Sigmoid colon (tissue), 6 donors: ENCODE measurements at regions not wholly inside any gene's neighbourhood (a gene's known extent, or its start where the extent isn't known, plus 50 kb on each side); places are given as distances from the start of the nearest gene placed in this dataset.

ENCODE experiments used
- DNase-seq: peaks from one replicate; pipeline ENCODE4 v3.0.0-alpha.2; 2019
- H3K27ac ChIP-seq, 4 donors: fragments of 200-600 bp; sonication (generic); one replicate each; pipeline ENCODE4 v1.5.1; 2016 to 2019; ENCODE audit warnings: mild to moderate bottlenecking in 1 of 4
- H3K27me3 ChIP-seq, 3 donors: fragments of 200-600 bp; sonication (generic); one replicate each; pipeline ENCODE4 v1.5.1; 2019; ENCODE audit warnings: mild to moderate bottlenecking in 1 of 3
- H3K36me3 ChIP-seq, 4 donors: fragments of 200-600 bp; sonication (generic); one replicate each; pipeline ENCODE4 v1.5.1; 2016 to 2019
- H3K4me1 ChIP-seq, 4 donors: fragments of 200-600 bp; sonication (generic); one replicate each; pipeline ENCODE4 v1.5.1; 2017 to 2019
- H3K4me3 ChIP-seq, 4 donors: fragments of 200-600 bp; sonication (generic); one replicate each; pipeline ENCODE4 v1.5.1; 2017 to 2019; ENCODE audit warnings: mild to moderate bottlenecking in 2 of 4, moderate library complexity in 1 of 4
- H3K9me3 ChIP-seq, 4 donors: fragments of 200-600 bp in 3 of 4; sonication (generic) in 3 of 4; one replicate each; pipeline versions ENCODE4 v1.5.1 to v1.6.1; 2013 to 2019
- EP300 ChIP-seq, 4 donors: sonication (generic); formaldehyde crosslinking; IDR thresholded peaks; one replicate each; pipeline ENCODE4 v1.6.1; 2017; ENCODE audit warnings: antibody characterized with exemption in 4 of 4
- POLR2A ChIP-seq, 2 donors: fragments of 450-650 bp; IDR thresholded peaks; one replicate each; pipeline ENCODE4 v1.6.1; 2016; ENCODE audit warnings: antibody characterized with exemption in 2 of 2, mild to moderate bottlenecking in 2 of 2, moderate library complexity in 2 of 2
- POLR2AphosphoS5 ChIP-seq, 4 donors: sonication (generic); formaldehyde crosslinking; IDR thresholded peaks; one replicate each; pipeline ENCODE4 v1.6.1; 2017; ENCODE audit warnings: antibody characterized with exemption in 4 of 4
- WGBS, 2 donors: extraction: QIAGEN DNeasy Blood & Tissue Kit; methylation state at CpG; one replicate each; pipeline ENCODE4 v1.1.7; 2013; 5-methylcytosine and 5-hydroxymethylcytosine counted together
- intact Hi-C: fragments of 100-400 bp; cut with DNase I; formaldehyde crosslinking; loops from one replicate; pipeline ENCODE4 v1.15.1; 2023
- TF ChIP-seq, protein P1 (sequence below), 4 experiments: fragments of 450-650 bp in 3 of 4; fragments of 200-600 bp in 1 of 4; IDR thresholded peaks; one replicate each; pipeline ENCODE4 v1.5.1; 2016 to 2019; ENCODE audit warnings: antibody characterized with exemption in 4 of 4, mild to moderate bottlenecking in 3 of 4, moderate library complexity in 2 of 4
- donor health status: healthy with polysubstance abuse.
- donor health status: healthy.

GRCh38 chr6:28589234-28589956 lies 63.7 kb downstream of the GPX5 start:
- Histone ChIP-seq H3K27ac (no peak overlapping the region), H3K4me3 (no peak overlapping the region), H3K36me3 (no peaks in the 10 kb centered on the region), H3K9me3 (no peaks in the 10 kb centered on the region), H3K27me3 (peaks cover 4 to 82% (median 30%) of the 10 kb centered on the region in 3 donors), H3K4me1 (peaks cover 0 to 12% (median 8%) of the 10 kb centered on the region in 4 donors)
- no peak for DNase-seq
- intact Hi-C loops: no loop called here
- 5 to 12% methylated on average over 34 of the region's 34 CpGs for WGBS, 2 donors
- TF ChIP-seq POLR2AphosphoS5 (IDR thresholded peaks at IDR 0.05) (no peak), POLR2A (IDR thresholded peaks at IDR 0.05) (no peak), EP300 (IDR thresholded peaks at IDR 0.05) (no peak)
- TF ChIP-seq, protein P1, sequence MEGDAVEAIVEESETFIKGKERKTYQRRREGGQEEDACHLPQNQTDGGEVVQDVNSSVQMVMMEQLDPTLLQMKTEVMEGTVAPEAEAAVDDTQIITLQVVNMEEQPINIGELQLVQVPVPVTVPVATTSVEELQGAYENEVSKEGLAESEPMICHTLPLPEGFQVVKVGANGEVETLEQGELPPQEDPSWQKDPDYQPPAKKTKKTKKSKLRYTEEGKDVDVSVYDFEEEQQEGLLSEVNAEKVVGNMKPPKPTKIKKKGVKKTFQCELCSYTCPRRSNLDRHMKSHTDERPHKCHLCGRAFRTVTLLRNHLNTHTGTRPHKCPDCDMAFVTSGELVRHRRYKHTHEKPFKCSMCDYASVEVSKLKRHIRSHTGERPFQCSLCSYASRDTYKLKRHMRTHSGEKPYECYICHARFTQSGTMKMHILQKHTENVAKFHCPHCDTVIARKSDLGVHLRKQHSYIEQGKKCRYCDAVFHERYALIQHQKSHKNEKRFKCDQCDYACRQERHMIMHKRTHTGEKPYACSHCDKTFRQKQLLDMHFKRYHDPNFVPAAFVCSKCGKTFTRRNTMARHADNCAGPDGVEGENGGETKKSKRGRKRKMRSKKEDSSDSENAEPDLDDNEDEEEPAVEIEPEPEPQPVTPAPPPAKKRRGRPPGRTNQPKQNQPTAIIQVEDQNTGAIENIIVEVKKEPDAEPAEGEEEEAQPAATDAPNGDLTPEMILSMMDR (IDR thresholded peaks at IDR 0.05): no peak

DNA sequence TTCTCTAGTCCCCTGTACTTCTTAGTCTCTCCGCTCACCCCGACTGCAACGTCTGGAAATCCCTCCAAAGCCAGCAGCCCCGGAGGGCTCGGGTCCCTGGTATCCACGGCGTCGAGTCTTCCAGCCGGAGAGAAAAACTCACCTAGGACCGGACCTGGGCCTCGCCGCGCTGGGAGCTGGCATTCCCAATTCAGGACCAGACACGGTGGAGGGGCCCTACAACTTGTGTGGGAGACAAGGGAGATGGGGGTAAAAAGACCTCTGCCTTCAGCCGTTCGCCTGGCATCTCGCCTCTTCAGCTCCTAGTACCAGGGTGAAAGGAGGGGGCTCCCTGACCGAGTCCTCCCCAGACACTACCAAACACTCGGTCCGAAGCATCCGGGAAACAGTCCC lies 64.3 kb downstream of the GPX5 start:
- Histone ChIP-seq H3K9me3 (no peaks in the 10 kb centered on the region), H3K4me3 (no peak overlapping the region), H3K36me3 (no peaks in the 10 kb centered on the region), H3K27me3 (peaks cover 4 to 81% (median 30%) of the 10 kb centered on the region in 3 donors), H3K4me1 (peaks cover 0 to 12% (median 8%) of the 10 kb centered on the region in 4 donors), H3K27ac (no peak overlapping the region)
- TF ChIP-seq EP300 (IDR thresholded peaks at IDR 0.05) (no peak), POLR2A (IDR thresholded peaks at IDR 0.05) (no peak), POLR2AphosphoS5 (IDR thresholded peaks at IDR 0.05) (no peak)
- TF ChIP-seq, protein P1 (IDR thresholded peaks at IDR 0.05): no peak
- intact Hi-C loops: no loop called here
- DNase-seq: no peak
- 21 to 49% methylated on average over 21 of the region's 21 CpGs for WGBS, 2 donors

DNA sequence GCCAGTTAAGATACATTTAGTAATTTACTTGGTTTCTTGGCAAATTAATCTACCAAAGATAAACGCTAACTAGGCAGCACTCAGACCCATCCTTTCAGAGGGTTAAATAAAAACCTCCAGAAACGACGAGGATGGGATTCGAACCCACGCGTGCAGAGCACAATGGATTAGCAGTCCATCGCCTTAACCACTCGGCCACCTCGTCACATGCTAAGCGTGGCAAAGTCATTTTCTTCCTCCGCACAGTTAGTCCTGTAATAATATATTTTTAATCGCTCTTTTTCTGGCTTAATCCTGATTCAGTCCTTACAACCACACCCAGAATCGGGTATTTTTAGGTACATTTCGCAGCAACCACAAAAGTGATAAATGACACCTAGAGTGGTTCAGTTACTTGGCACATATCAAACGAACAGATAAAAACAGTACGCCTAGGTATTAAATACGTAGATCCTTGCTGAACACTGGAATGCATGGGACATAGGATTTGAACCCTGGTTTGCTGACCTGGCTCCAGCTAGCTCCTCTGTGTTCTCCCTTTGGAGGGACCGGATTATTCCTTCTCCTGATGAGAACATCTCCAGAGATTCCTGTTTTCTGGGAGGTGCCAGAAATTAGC lies 71.6 kb downstream of the GPX5 start:
- Histone ChIP-seq H3K27ac (no peak overlapping the region), H3K27me3 (peaks cover 0 to 14% (median 0%) of the 10 kb centered on the region in 3 donors), H3K9me3 (no peaks in the 10 kb centered on the region), H3K4me1 (no peaks in the 10 kb centered on the region), H3K4me3 (no peak overlapping the region), H3K36me3 (no peaks in the 10 kb centered on the region)
- intact Hi-C loops: no loop called here
- no peak for DNase-seq
- 17 to 38% methylated on average over 18 of the region's 18 CpGs for WGBS, 2 donors
- TF ChIP-seq POLR2A (IDR thresholded peaks at IDR 0.05) (no peak), POLR2AphosphoS5 (IDR thresholded peaks at IDR 0.05) (no peak), EP300 (IDR thresholded peaks at IDR 0.05) (no peak)
- TF ChIP-seq, protein P1 (IDR thresholded peaks at IDR 0.05): no peak

GRCh38 chr6:28597924-28598722 lies 72.4 kb downstream of the GPX5 start:
- WGBS, 2 donors: 46 to 57% methylated on average over 13 of the region's 13 CpGs
- DNase-seq: no peak
- Histone ChIP-seq H3K27me3 (peaks cover 0 to 16% (median 0%) of the 10 kb centered on the region in 3 donors), H3K27ac (no peak overlapping the region), H3K4me1 (no peaks in the 10 kb centered on the region), H3K4me3 (no peak overlapping the region), H3K9me3 (no peaks in the 10 kb centered on the region), H3K36me3 (no peaks in the 10 kb centered on the region)
- intact Hi-C loops: no loop called here
- TF ChIP-seq, protein P1 (IDR thresholded peaks at IDR 0.05): no peak
- no peak for TF ChIP-seq EP300 (IDR thresholded peaks at IDR 0.05)
